Neural cell (in vitro differentiated cells): ENCODE measurements at regions not wholly inside any gene's neighbourhood (a gene's known extent, or its start where the extent isn't known, plus 50 kb on each side); places are given as distances from the start of the nearest gene placed in this dataset.

Source experiments
- CTCF ChIP-seq: fragments of 450-650 bp; IDR thresholded peaks from 2 replicates; pipeline ENCODE4 v1.5.1; 2014; ENCODE audit warnings: antibody characterized with exemption, mild to moderate bottlenecking, moderate library complexity; ENCODE audit not compliant: poor library complexity, severe bottlenecking
- EP300 ChIP-seq: fragments of 450-650 bp; conservative IDR thresholded peaks from 2 replicates; pipeline ENCODE4 v1.6.1; 2014; ENCODE audit warnings: antibody characterized with exemption, mild to moderate bottlenecking, moderate library complexity; ENCODE audit not compliant: poor library complexity, severe bottlenecking
- EZH2 ChIP-seq: fragments of 200-600, 300-800 bp; shearing (Covaris generic), sonication (generic); IDR thresholded peaks from 2 replicates; pipeline ENCODE4 v1.6.1; 2014; ENCODE audit warnings: antibody characterized with exemption, low read length, borderline replicate concordance, mild to moderate bottlenecking; ENCODE audit not compliant: insufficient read depth, poor library complexity, severe bottlenecking
- MXI1 ChIP-seq: fragments of 450-650 bp; conservative IDR thresholded peaks from 2 replicates; pipeline ENCODE4 v1.6.1; 2014; ENCODE audit warnings: antibody characterized with exemption, mild to moderate bottlenecking; ENCODE audit not compliant: poor library complexity, severe bottlenecking
- POLR2AphosphoS5 ChIP-seq: IDR thresholded peaks from 2 replicates; pipeline ENCODE4 v1.6.1; 2012
- RAD21 ChIP-seq: fragments of 450-650 bp; conservative IDR thresholded peaks from 2 replicates; pipeline ENCODE4 v1.6.1; 2014; ENCODE audit warnings: antibody characterized with exemption, mild to moderate bottlenecking, moderate library complexity
- REST ChIP-seq: IDR thresholded peaks from 2 replicates; pipeline ENCODE4 v1.6.1; 2012; ENCODE audit warnings: borderline replicate concordance

DNA sequence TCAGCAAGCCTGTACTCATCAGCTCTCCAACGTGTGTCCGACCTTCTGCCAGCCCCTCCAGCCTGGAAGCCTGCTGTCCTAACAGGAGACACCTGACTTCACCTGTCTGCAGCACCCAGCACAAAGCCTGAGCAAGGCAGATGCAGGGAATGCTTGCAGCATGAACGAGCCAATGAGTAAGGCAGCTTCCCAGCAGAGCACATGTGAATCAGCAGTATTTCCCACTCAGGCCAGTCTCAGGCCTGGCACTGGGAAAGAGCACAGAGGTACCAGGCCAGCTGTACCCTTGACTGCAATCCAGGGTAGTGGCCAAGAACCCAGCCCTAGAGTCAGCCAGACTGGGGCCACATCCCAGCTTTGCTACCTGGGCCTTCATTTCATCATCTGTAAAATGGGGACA is 120.8 kb downstream of the MAFB start:
- TF ChIP-seq CTCF (no peak), MXI1 (no peak), EZH2 (no peak), RAD21 (no peak), EP300 (no peak), POLR2AphosphoS5 (no peak), REST (no peak)
